Glutamatergic neuron (in vitro differentiated cells): ENCODE measurements at regions not wholly inside any gene's neighbourhood (a gene's known extent, or its start where the extent isn't known, plus 50 kb on each side); places are given as distances from the start of the nearest gene placed in this dataset.

Experiments used
- DNase-seq: peaks from one replicate; pipeline ENCODE4 v3.0.0; 2022
- H3K27ac Mint-ChIP-seq: one replicate; pipeline ENCODE4 v1.8.0; 2020; ENCODE audit warnings: mild to moderate bottlenecking, mixed read lengths, inconsistent platforms; ENCODE audit not compliant: unreplicated experiment
- H3K27me3 Mint-ChIP-seq: one replicate; pipeline ENCODE4 v1.8.0; 2020; ENCODE audit warnings: mild to moderate bottlenecking, moderate library complexity, mixed read lengths, inconsistent platforms; ENCODE audit not compliant: unreplicated experiment
- H3K36me3 Mint-ChIP-seq: one replicate; pipeline ENCODE4 v1.8.0; 2020; ENCODE audit warnings: mild to moderate bottlenecking, mixed read lengths, inconsistent platforms; ENCODE audit not compliant: unreplicated experiment
- H3K4me1 Mint-ChIP-seq: one replicate; pipeline ENCODE4 v1.8.0; 2020; ENCODE audit warnings: mild to moderate bottlenecking, low read depth, mixed read lengths, inconsistent platforms; ENCODE audit not compliant: unreplicated experiment
- H3K4me3 Mint-ChIP-seq: one replicate; pipeline ENCODE4 v1.8.0; 2020; ENCODE audit warnings: mild to moderate bottlenecking, mixed read lengths, inconsistent platforms; ENCODE audit not compliant: unreplicated experiment
- H3K9me3 Mint-ChIP-seq: one replicate; pipeline ENCODE4 v1.8.0; 2020; ENCODE audit warnings: mild to moderate bottlenecking, moderate library complexity, mixed read lengths, inconsistent platforms; ENCODE audit not compliant: unreplicated experiment
- CTCF ChIP-seq: fragments of 200-600 bp; sonication (generic); IDR thresholded peaks from one replicate; pipeline ENCODE4 v1.5.0; 2021; ENCODE audit not compliant: partially characterized antibody, unreplicated experiment

- no peak overlapping the region for H3K27ac Mint-ChIP-seq
- no peaks in the 10 kb centered on the region for H3K4me1 Mint-ChIP-seq
- no peaks in the 10 kb centered on the region for H3K9me3 Mint-ChIP-seq
- no peak for DNase-seq
- H3K36me3 Mint-ChIP-seq, result no peaks in the 10 kb centered on the region
- TF ChIP-seq CTCF, result no peak
- H3K4me3 Mint-ChIP-seq, result no peak overlapping the region
- H3K27me3 Mint-ChIP-seq, result peaks cover 4% of the 10 kb centered on the region
These were observed 203.8 kb upstream of the SVIL start for GRCh38 chr10:29838539-29838938.

DNA sequence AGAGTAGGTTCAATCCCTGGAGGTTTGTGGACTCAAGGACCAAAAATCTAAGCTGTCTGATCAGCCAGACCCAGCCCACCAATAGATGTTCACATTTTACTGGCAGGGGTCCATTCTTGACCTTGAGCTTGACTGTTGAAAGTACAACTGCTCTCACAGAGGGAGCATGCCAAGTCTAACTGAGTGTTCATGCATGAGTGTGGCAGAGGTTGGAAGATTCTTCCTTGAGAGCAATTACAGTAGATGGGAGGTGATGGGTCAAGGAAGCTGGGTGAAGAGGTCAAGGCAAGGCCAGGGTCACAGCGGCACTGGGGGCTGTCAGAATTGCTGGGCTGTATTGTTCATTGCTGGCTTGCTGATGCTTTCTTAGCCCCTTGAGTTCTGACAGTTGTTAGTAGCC, 202.8 kb upstream of the SVIL start:
- TF ChIP-seq CTCF, result no peak
- DNase-seq, result no peak
- peaks cover 4% of the 10 kb centered on the region for H3K27me3 Mint-ChIP-seq
- no peaks in the 10 kb centered on the region for H3K4me1 Mint-ChIP-seq
- no peaks in the 10 kb centered on the region for H3K9me3 Mint-ChIP-seq
- no peak overlapping the region for H3K4me3 Mint-ChIP-seq
- no peaks in the 10 kb centered on the region for H3K36me3 Mint-ChIP-seq
- no peak overlapping the region for H3K27ac Mint-ChIP-seq

- Mint-ChIP-seq H3K4me3 (no peak overlapping the region), H3K27ac (no peak overlapping the region), H3K4me1 (no peaks in the 10 kb centered on the region), H3K9me3 (no peaks in the 10 kb centered on the region), H3K27me3 (peaks cover 1% of the 10 kb centered on the region), H3K36me3 (no peaks in the 10 kb centered on the region)
- no peak for TF ChIP-seq CTCF
- DNase-seq, result no peak
These were observed 201.6 kb upstream of the SVIL start for GRCh38 chr10:29836396-29836795.

- H3K9me3 Mint-ChIP-seq, result no peaks in the 10 kb centered on the region
- H3K4me1 Mint-ChIP-seq, result no peaks in the 10 kb centered on the region
- no peaks in the 10 kb centered on the region for H3K36me3 Mint-ChIP-seq
These were observed 200.3 kb upstream of the SVIL start for GRCh38 chr10:29835055-29835454.

More at GRCh38 chr10:29835055-29835454, 200.3 kb upstream of the SVIL start:
- peaks cover 1% of the 10 kb centered on the region for H3K27me3 Mint-ChIP-seq
- TF ChIP-seq CTCF, result no peak
- H3K27ac Mint-ChIP-seq, result no peak overlapping the region
- no peak for DNase-seq
- H3K4me3 Mint-ChIP-seq, result no peak overlapping the region
